OCI-M2 (cell line): ENCODE measurements at regions not wholly inside any gene's neighbourhood (a gene's known extent, or its start where the extent isn't known, plus 50 kb on each side); places are given as distances from the start of the nearest gene placed in this dataset.

Experiments
- DNase-seq: peaks from one replicate; lab custom pipeline; 2025; ENCODE audit not compliant: unreplicated experiment; lab: John Stamatoyannopoulos, UW

GRCh38 chr7:25653384-25653783 is 425.1 kb upstream of the NPVF start:
- no peak for DNase-seq

GRCh38 chr7:25656071-25656470 is 427.8 kb upstream of the NPVF start:
- DNase-seq: no peak

- no peak for DNase-seq
Measured at GRCh38 chr7:25656581-25657026, 428.3 kb upstream of the NPVF start.

- no peak for DNase-seq
Measured at GRCh38 chr7:25658375-25658774, 430.1 kb upstream of the NPVF start.

GRCh38 chr7:25659841-25660240 is 431.6 kb upstream of the NPVF start:
- DNase-seq: no peak

GRCh38 chr7:25662841-25663800 is 434.8 kb upstream of the NPVF start:
- DNase-seq: no peak

GRCh38 chr7:25663877-25664276 is 435.6 kb upstream of the NPVF start:
- DNase-seq: no peak

- DNase-seq: no peak
Measured at GRCh38 chr7:25664593-25664992, 436.3 kb upstream of the NPVF start.

GRCh38 chr7:25665374-25665773 is 437.1 kb upstream of the NPVF start:
- DNase-seq: no peak

GRCh38 chr7:25665903-25666670 is 437.8 kb upstream of the NPVF start:
- no peak for DNase-seq

- DNase-seq: no peak
Measured at GRCh38 chr7:25666671-25667060, 438.4 kb upstream of the NPVF start.

- no peak for DNase-seq
Measured at GRCh38 chr7:25669281-25669781, 441.0 kb upstream of the NPVF start.

- no peak for DNase-seq
Measured at GRCh38 chr7:25669961-25670841, 441.9 kb upstream of the NPVF start.

- no peak for DNase-seq
Measured at GRCh38 chr7:25671111-25671510, 442.8 kb upstream of the NPVF start.

- DNase-seq: no peak
Measured at GRCh38 chr7:25672496-25672895, 444.2 kb upstream of the NPVF start.

GRCh38 chr7:25675789-25676474 is 447.6 kb upstream of the NPVF start:
- DNase-seq: no peak

GRCh38 chr7:25677595-25677994 is 449.3 kb upstream of the NPVF start:
- no peak for DNase-seq

GRCh38 chr7:25678215-25678614 is 449.9 kb upstream of the NPVF start:
- DNase-seq: no peak

- DNase-seq: no peak
Measured at GRCh38 chr7:25680636-25681035, 452.4 kb upstream of the NPVF start.

GRCh38 chr7:25684360-25684759 is 456.1 kb upstream of the NPVF start:
- no peak for DNase-seq
